GM19463 (cell line): ENCODE measurements at regions not wholly inside any gene's neighbourhood (a gene's known extent, or its start where the extent isn't known, plus 50 kb on each side); places are given as distances from the start of the nearest gene placed in this dataset.

ENCODE experiments used
- ATAC-seq: cut with Tn5 transposase; IDR thresholded peaks from one replicate; pipeline ENCODE4 v1.9.1; 2021; ENCODE audit warnings: mild to moderate bottlenecking, moderate library complexity; ENCODE audit not compliant: unreplicated experiment

GRCh38 chr12:116654226-116654743, 83.6 kb downstream of the SPRING1 start:
- ATAC-seq, result no peak

- no peak for ATAC-seq
Observed at GRCh38 chr12:116651089-116651488, 86.8 kb downstream of the SPRING1 start.

GRCh38 chr12:116650585-116651087, 87.2 kb downstream of the SPRING1 start:
- ATAC-seq, result no peak

- no peak for ATAC-seq
Observed at GRCh38 chr12:116650062-116650461, 87.8 kb downstream of the SPRING1 start.

- ATAC-seq, result no peak
Observed at GRCh38 chr12:116647813-116648212, 88.6 kb downstream of the MAP1LC3B2 start.

- no peak for ATAC-seq
Observed at GRCh38 chr12:116646901-116647300, 87.7 kb downstream of the MAP1LC3B2 start.

GRCh38 chr12:116644806-116645205, 85.6 kb downstream of the MAP1LC3B2 start:
- no peak for ATAC-seq

- ATAC-seq, result no peak
Observed at GRCh38 chr12:116642683-116643082, 83.5 kb downstream of the MAP1LC3B2 start.

- no peak for ATAC-seq
Observed at GRCh38 chr12:116642106-116642505, 82.9 kb downstream of the MAP1LC3B2 start.

GRCh38 chr12:116640281-116640680, 81.1 kb downstream of the MAP1LC3B2 start:
- no peak for ATAC-seq

GRCh38 chr12:116639765-116640164, 80.6 kb downstream of the MAP1LC3B2 start:
- ATAC-seq, result no peak

GRCh38 chr12:116638376-116638775, 79.2 kb downstream of the MAP1LC3B2 start:
- no peak for ATAC-seq

- no peak for ATAC-seq
Observed at GRCh38 chr12:116637589-116638150, 78.5 kb downstream of the MAP1LC3B2 start.

GRCh38 chr12:116636608-116637519, 77.7 kb downstream of the MAP1LC3B2 start:
- no peak for ATAC-seq

GRCh38 chr12:116635487-116635886, 76.3 kb downstream of the MAP1LC3B2 start:
- no peak for ATAC-seq

GRCh38 chr12:116633476-116633875, 74.3 kb downstream of the MAP1LC3B2 start:
- ATAC-seq, result no peak

- ATAC-seq, result no peak
Observed at GRCh38 chr12:116631619-116632018, 72.4 kb downstream of the MAP1LC3B2 start.

GRCh38 chr12:116630762-116631161, 71.6 kb downstream of the MAP1LC3B2 start:
- no peak for ATAC-seq

GRCh38 chr12:116629480-116629879, 70.3 kb downstream of the MAP1LC3B2 start:
- no peak for ATAC-seq

GRCh38 chr12:116628989-116629388, 69.8 kb downstream of the MAP1LC3B2 start:
- ATAC-seq, result no peak

- ATAC-seq, result no peak
Observed at GRCh38 chr12:116628450-116628793, 69.2 kb downstream of the MAP1LC3B2 start.
